Upper lobe of right lung (tissue), 1 donor: ENCODE measurements at regions not wholly inside any gene's neighbourhood (a gene's known extent, or its start where the extent isn't known, plus 50 kb on each side); places are given as distances from the start of the nearest gene placed in this dataset.

Source experiments
- ATAC-seq: fragments of 200-7000 bp; cut with Tn5 transposase; one replicate; pipeline ENCODE4 v1.9.1; 2020; ENCODE audit warnings: mild to moderate bottlenecking, moderate library complexity
- DNase-seq: peaks from one replicate; pipeline ENCODE4 v3.0.0-alpha.2; 2020
- H3K27ac ChIP-seq: fragments of 200-600 bp; one replicate; pipeline ENCODE4 v1.8.0; 2022
- H3K27me3 ChIP-seq: fragments of 200-600 bp; one replicate; pipeline ENCODE4 v1.8.0; 2022; ENCODE audit warnings: mild to moderate bottlenecking
- H3K36me3 ChIP-seq: fragments of 200-600 bp; one replicate; pipeline ENCODE4 v1.8.0; 2022
- H3K4me1 ChIP-seq: fragments of 200-600 bp; one replicate; pipeline ENCODE4 v1.8.0; 2022
- H3K4me3 ChIP-seq: fragments of 200-600 bp; one replicate; pipeline ENCODE4 v1.8.0; 2022; ENCODE audit warnings: mild to moderate bottlenecking
- H3K9me3 ChIP-seq: fragments of 200-600 bp; one replicate; pipeline ENCODE4 v1.8.0; 2022
- intact Hi-C: fragments of 100-400 bp; cut with DNase I; formaldehyde crosslinking; loops from one replicate; pipeline ENCODE4 v1.11.0; 2022
- TF ChIP-seq, protein P1 (sequence below): fragments of 200-600 bp; IDR thresholded peaks from one replicate; pipeline ENCODE4 v1.8.0; 2022; ENCODE audit warnings: antibody characterized with exemption
- donor health status: DM: no; HTN: yes; CAD: no; lungs with severe emphysema.

DNA sequence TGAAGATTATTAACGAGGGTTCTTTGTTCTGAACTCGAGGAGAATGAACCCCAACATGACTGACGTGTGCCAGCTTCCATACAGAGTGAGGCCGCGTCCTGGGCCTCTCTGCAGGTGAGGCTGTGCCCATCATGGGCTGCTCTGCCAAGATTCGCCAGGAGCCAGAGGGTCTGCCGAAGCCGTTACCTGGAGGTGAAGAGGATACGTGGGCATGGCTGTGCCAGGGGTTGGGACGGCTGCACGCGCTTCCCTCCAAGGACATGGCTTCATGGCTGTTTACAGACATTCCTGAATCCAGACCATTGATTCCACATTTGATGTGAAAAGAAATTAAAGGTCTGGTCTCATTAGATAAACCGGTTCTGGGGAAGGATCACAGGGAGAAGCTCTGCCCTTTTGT, 211.4 kb upstream of the SALL3 start:
- Histone ChIP-seq H3K27ac (no peak overlapping the region), H3K27me3 (peaks cover 7% of the 10 kb centered on the region), H3K4me1 (no peaks in the 10 kb centered on the region), H3K9me3 (no peaks in the 10 kb centered on the region), H3K36me3 (no peaks in the 10 kb centered on the region), H3K4me3 (no peak overlapping the region)
- no peak for ATAC-seq
- intact Hi-C loops = no loop called here
- TF ChIP-seq, protein P1, sequence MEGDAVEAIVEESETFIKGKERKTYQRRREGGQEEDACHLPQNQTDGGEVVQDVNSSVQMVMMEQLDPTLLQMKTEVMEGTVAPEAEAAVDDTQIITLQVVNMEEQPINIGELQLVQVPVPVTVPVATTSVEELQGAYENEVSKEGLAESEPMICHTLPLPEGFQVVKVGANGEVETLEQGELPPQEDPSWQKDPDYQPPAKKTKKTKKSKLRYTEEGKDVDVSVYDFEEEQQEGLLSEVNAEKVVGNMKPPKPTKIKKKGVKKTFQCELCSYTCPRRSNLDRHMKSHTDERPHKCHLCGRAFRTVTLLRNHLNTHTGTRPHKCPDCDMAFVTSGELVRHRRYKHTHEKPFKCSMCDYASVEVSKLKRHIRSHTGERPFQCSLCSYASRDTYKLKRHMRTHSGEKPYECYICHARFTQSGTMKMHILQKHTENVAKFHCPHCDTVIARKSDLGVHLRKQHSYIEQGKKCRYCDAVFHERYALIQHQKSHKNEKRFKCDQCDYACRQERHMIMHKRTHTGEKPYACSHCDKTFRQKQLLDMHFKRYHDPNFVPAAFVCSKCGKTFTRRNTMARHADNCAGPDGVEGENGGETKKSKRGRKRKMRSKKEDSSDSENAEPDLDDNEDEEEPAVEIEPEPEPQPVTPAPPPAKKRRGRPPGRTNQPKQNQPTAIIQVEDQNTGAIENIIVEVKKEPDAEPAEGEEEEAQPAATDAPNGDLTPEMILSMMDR = no peak
- DNase-seq = no peak

DNA sequence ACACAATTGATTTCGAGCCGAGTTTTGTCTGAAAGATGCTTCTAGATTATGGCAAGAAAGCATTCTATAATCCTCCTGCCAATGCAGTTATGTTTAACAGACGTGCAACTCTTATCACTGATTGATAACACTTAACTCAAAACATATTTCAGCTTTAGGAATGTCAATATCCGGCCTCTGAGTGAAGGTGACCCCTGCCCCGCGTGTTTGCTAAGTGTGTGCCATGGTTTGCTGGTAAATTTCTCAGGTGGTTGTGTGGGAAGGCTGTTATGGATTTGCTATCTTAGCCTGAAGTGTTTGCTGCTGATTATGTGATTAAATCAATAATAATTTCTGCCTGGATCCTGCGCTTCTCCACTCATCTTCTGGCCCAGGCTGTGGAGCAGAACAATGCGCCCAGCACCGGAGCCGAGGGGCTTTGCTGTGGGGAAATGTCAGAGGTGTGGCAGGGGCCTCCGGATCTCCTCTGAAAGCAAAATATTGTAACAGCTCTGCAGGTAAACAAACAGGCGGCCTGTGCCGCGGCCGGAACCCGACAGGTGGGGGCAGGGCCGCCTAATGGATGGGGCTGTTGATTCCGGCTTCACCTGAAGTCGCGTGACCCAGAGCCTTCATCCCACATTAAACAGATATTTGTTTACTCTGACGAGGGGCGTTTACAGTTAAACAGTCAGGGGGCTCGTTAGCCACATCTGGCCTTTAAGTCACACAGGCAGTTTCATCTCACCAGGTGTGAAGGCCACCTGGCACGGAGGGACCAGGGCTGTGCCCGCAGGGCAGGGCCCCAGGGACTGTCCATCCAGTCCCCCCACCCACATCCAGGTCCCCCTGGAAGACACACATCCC, 210.7 kb upstream of the SALL3 start:
- H3K4me1 ChIP-seq = no peaks in the 10 kb centered on the region
- intact Hi-C loops = no loop called here
- no peak overlapping the region for H3K27ac ChIP-seq
- H3K9me3 ChIP-seq = no peaks in the 10 kb centered on the region
- H3K36me3 ChIP-seq = no peaks in the 10 kb centered on the region
- DNase-seq (no peak), ATAC-seq (no peak)
- TF ChIP-seq, protein P1 = no peak
- no peak overlapping the region for H3K4me3 ChIP-seq
- peaks cover 7% of the 10 kb centered on the region for H3K27me3 ChIP-seq

DNA sequence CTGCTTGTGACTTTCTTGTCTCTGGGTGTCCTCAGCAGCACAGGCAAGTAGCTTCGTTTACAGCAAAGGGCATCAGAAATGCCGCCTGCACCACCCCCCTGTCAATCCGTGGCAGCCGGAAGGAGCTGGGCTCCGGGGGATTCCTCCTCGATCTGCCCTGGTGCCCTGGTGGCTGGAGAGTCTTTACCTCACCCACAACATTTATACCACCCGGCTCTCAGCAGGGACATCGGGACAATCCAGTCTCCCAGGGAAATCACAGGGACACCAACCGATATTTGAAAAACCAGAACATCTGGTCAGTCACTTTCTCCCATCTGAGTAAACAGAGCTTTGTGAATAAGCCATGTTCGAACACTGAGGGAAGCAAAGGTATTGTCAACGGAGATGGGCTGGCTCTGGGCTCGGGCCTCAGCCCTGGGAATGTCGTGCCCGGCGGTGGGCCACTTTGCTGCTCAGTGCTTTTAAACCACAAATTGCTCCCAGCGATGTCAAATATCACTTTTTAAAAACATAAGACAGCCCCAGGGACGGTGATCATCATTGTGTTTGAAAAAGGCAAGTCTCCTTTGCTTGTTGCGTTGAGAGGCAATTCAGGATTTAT, 210.0 kb upstream of the SALL3 start:
- peaks cover 7% of the 10 kb centered on the region for H3K27me3 ChIP-seq
- intact Hi-C loops = no loop called here
- H3K4me1 ChIP-seq = no peaks in the 10 kb centered on the region

DNA sequence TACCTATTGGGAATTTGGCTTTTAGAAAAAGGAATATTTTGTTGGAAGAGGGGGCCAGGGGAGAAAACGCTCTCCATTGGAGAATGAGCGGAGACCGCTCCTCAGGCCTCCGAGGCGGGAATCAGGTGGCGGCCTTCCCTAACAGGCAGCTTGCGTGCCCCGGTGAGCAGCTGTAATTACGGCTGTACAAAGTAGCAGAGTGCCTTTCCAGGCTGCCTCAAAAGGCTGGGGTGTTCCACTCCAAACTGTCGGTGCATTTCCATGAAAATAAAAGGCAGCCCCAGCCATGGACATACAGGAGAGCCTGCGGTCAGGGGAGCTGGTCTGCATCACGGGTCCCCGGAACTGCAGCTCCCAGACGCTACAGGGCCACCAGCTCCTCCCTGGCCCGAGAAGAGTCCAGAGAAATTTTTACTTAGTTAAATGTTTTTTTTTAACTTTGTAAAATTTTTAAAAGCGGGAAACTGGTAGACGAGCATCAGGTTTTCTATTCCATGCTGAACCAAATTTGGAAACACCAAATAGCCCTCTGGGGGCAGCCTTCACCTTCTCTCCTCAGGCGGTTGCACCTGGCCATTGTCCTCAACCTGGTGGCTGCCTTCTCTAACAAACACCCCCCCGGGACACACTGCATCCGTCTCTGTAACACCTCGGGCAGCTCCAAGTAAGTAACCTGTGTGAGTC, 209.3 kb upstream of the SALL3 start:
- Histone ChIP-seq H3K27me3 (peaks cover 7% of the 10 kb centered on the region), H3K36me3 (no peaks in the 10 kb centered on the region), H3K27ac (no peak overlapping the region), H3K9me3 (no peaks in the 10 kb centered on the region), H3K4me3 (no peak overlapping the region), H3K4me1 (no peaks in the 10 kb centered on the region)
- TF ChIP-seq, protein P1 = no peak
- intact Hi-C loops = no loop called here
- no peak for ATAC-seq
- DNase-seq = no peak

More for the DNA sequence above, 210.0 kb upstream of the SALL3 start:
- no peak overlapping the region for H3K4me3 ChIP-seq
- no peaks in the 10 kb centered on the region for H3K36me3 ChIP-seq
- no peak for DNase-seq
- H3K9me3 ChIP-seq = no peaks in the 10 kb centered on the region
- ATAC-seq = no peak
- TF ChIP-seq, protein P1 = no peak
- no peak overlapping the region for H3K27ac ChIP-seq

DNA sequence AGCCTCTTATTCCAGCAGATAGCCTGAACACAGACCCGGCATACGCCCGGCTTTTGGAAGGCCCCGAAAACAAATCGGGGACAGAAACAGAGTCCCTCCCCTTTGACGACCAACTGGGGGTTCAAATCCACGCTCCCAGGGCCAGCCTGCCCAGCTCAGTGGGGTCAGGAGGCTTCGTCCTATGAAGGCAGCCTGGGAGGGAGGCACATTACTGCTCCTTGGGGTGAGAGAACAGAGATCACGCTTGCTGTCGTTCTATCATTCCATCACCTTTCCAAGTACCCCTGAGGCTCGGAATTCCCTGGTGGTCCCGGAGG, 208.8 kb upstream of the SALL3 start:
- DNase-seq = no peak
- Histone ChIP-seq H3K4me3 (no peak overlapping the region), H3K27me3 (peaks cover 7% of the 10 kb centered on the region), H3K36me3 (no peaks in the 10 kb centered on the region), H3K4me1 (no peaks in the 10 kb centered on the region), H3K9me3 (no peaks in the 10 kb centered on the region), H3K27ac (no peak overlapping the region)
- TF ChIP-seq, protein P1 = no peak
- intact Hi-C loops = no loop called here
- no peak for ATAC-seq
